Posterior vena cava (tissue), 2 donors: ENCODE measurements at regions not wholly inside any gene's neighbourhood (a gene's known extent, or its start where the extent isn't known, plus 50 kb on each side); places are given as distances from the start of the nearest gene placed in this dataset.
"Not testable (repeated sequence)": the region's sequence is repeated elsewhere in the genome, so short reads cannot be mapped to it uniquely, and the experiment has no call there.

ENCODE experiments used
- DNase-seq: peaks from one replicate; pipeline ENCODE4 v3.0.0-alpha.2; 2020; ENCODE audit warnings: low spot score
- intact Hi-C, 2 donors: fragments of 100-400 bp; cut with DNase I; formaldehyde crosslinking; loops; one replicate each; pipeline versions ENCODE4 v1.14.1 to v1.14.2; 2022 to 2023
- donor health status: DM: yes; HTN: yes; CAD: no.
- donor health status: DM: yes; HTN: yes; CAD: no.

GRCh38 chr7:68922850-68923249 is 675.4 kb upstream of the AUTS2 start:
- no peak for DNase-seq

GRCh38 chr7:68925241-68925640 is 673.0 kb upstream of the AUTS2 start:
- intact Hi-C loops = no loop called here

More at GRCh38 chr7:68922850-68923249, 675.4 kb upstream of the AUTS2 start:
- intact Hi-C loops = no loop called here

GRCh38 chr7:68929781-68930261 is 668.5 kb upstream of the AUTS2 start:
- DNase-seq = no peak
- intact Hi-C loops = no loop called here

More at GRCh38 chr7:68925241-68925640, 673.0 kb upstream of the AUTS2 start:
- no peak for DNase-seq

- intact Hi-C loops = no loop called here
- DNase-seq = no peak
Measured at GRCh38 chr7:68936471-68937035, 661.7 kb upstream of the AUTS2 start.

GRCh38 chr7:68938151-68938550 is 660.1 kb upstream of the AUTS2 start:
- no peak for DNase-seq
- intact Hi-C loops = no loop called here

- intact Hi-C loops = no loop called here
Measured at GRCh38 chr7:68943786-68944185, 654.5 kb upstream of the AUTS2 start.

GRCh38 chr7:68955656-68956055 is 642.6 kb upstream of the AUTS2 start:
- intact Hi-C loops = no loop called here
- DNase-seq = no peak

More at GRCh38 chr7:68943786-68944185, 654.5 kb upstream of the AUTS2 start:
- DNase-seq = no peak

GRCh38 chr7:68958571-68958970 is 639.7 kb upstream of the AUTS2 start:
- DNase-seq = no peak
- intact Hi-C loops = no loop called here

- DNase-seq = no peak
- intact Hi-C loops = no loop called here
Measured at GRCh38 chr7:68963552-68963951, 634.7 kb upstream of the AUTS2 start.

GRCh38 chr7:68964060-68964459 is 634.2 kb upstream of the AUTS2 start:
- intact Hi-C loops = no loop called here
- no peak for DNase-seq

- intact Hi-C loops = no loop called here
- DNase-seq = no peak
Measured at GRCh38 chr7:68965351-68965750, 632.9 kb upstream of the AUTS2 start.

GRCh38 chr7:68967598-68967997 is 630.7 kb upstream of the AUTS2 start:
- intact Hi-C loops = no loop called here
- no peak for DNase-seq

GRCh38 chr7:68969571-68969970 is 628.7 kb upstream of the AUTS2 start:
- intact Hi-C loops = no loop called here
- no peak for DNase-seq

- no peak for DNase-seq
- intact Hi-C loops = no loop called here
Measured at GRCh38 chr7:68971634-68972340, 626.5 kb upstream of the AUTS2 start.

- DNase-seq = no peak
- intact Hi-C loops = no loop called here
Measured at GRCh38 chr7:68977385-68978055, 620.8 kb upstream of the AUTS2 start.

GRCh38 chr7:68978710-68979109 is 619.6 kb upstream of the AUTS2 start:
- no peak for DNase-seq
- intact Hi-C loops = no loop called here

- DNase-seq = no peak
- intact Hi-C loops = no loop called here
Measured at GRCh38 chr7:68980011-68980410, 618.3 kb upstream of the AUTS2 start.

GRCh38 chr7:68980432-68980831 is 617.8 kb upstream of the AUTS2 start:
- intact Hi-C loops, DNase-seq: not testable (repeated sequence)

GRCh38 chr7:68984306-68984705 is 614.0 kb upstream of the AUTS2 start:
- no peak for DNase-seq
- intact Hi-C loops = no loop called here

GRCh38 chr7:68994841-68995240 is 603.4 kb upstream of the AUTS2 start:
- intact Hi-C loops = no loop called here
- no peak for DNase-seq

- intact Hi-C loops = no loop called here
- no peak for DNase-seq
Measured at GRCh38 chr7:68998136-68998535, 600.1 kb upstream of the AUTS2 start.
